ENCODE measurements at regions not wholly inside any gene's neighbourhood (a gene's known extent, or its start where the extent isn't known, plus 50 kb on each side); places are given as distances from the start of the nearest gene placed in this dataset.

DNA sequence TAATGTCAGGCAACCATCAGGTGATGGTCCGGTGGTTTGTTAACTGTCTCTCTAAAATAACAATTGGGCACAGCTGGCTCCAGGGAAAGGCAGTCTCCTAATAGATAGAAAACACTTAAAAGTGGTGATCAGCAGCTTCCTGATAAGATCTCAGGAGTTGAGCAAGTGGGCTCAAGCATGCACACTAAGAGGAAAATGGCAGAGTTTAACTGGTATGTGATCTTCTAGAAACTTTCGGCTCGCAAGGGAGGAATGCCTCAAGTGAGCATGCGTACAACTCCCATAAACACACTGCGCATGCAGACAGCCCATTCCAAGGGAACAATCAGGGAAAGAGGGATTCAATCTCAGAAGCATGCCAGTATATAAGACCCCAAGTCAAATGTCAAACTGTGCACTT, 52.2 kb upstream of the VTCN1 start:
- DNase-seq = no peak
- intact Hi-C loops (cut with DNase I) = no loop called here
- ATAC-seq = no peak

DNA sequence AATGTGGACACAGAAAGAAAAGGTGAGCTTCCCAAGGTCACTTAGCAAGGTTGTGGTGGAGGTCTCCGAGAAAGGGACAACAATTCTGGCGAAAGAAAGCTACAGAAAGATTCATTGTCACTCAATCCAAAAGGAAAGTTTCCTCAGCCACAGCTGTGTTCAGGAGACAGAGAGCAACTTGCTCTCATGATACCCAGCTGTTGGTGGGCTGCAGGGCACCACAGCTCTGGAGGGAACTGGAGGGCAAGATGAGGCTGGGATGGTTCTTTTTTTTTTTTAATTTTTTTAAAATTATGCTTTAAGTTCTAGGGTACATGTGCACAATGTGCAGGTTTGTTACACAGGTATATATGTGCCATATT, 50.7 kb upstream of the VTCN1 start:
- intact Hi-C loops (cut with DNase I) = no loop called here
- no peak for ATAC-seq
- DNase-seq = no peak

DNA sequence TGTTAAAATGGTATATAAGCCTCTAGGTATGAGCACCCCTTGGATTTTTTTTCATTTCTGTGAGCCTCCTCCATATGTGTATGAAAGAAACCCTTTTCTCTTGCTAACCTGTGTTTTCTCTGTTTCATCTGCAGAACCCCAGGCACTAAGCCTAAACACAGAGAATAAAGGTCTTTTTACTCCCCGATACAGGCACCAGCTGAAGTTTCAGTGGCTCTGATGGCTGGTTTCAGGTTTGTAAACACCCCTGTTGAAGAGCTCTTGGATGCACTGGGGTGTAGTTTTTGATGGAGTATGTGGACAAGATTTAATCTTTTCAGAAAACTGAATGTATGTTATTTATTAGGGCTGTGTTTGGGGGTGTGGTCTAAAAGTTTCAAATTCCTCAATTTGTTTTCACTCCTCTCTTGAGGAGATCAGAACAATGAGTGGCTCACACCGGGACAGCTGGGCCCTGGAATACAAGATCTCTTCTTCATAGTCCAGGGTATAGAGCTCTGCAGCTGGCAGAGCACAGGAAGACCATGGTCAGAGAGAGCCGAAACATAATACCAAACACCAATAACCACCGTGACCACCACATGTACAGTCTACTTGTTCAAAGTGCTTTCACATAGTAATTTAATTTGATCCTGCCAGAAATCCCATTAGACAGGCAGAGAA, 50.2 kb upstream of the VTCN1 start:
- ATAC-seq = no peak
- intact Hi-C loops (cut with DNase I) = no loop called here

More for the DNA sequence above, 50.2 kb upstream of the VTCN1 start:
- DNase-seq = no peak

Data from left cardiac atrium (tissue), 4 donors.